ENCODE measurements at regions not wholly inside any gene's neighbourhood (a gene's known extent, or its start where the extent isn't known, plus 50 kb on each side); places are given as distances from the start of the nearest gene placed in this dataset.

DNA sequence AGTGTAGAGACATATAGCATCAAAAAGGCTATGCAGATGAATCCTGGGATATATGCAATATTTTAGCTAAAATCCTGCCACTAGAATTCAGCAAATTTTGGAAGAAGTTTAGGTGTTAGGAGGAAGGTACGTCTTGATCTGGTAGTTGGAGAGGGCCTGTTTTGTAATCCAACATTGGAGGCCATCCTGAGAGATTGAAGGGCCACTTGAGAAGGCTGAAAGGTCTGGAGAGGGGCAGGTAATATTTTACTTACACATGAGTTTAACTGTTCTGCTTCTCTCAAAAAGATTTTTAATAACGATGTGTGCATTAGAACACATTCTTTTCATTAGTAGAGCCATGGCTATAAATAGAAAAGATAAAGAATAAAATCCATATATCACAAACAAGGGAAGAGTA, 422.1 kb downstream of the RAB38 start:
- Mint-ChIP-seq H3K27me3 (ENCODE audit: insufficient read depth, low read depth, poor library complexity) (no peaks in the 10 kb centered on the region), H3K36me3 (ENCODE audit: low read depth) (no peaks in the 10 kb centered on the region), H3K27ac (no peak overlapping the region), H3K4me3 (no peak overlapping the region), H3K4me1 (no peaks in the 10 kb centered on the region), H3K9me3 (no peaks in the 10 kb centered on the region)
- H3K4me1 ChIP-seq (ENCODE audit: insufficient read depth), result no peaks in the 10 kb centered on the region
- no peak overlapping the region for H3K27ac ChIP-seq (ENCODE audit: low read depth)
- H3K9me2 ChIP-seq (ENCODE audit: insufficient read depth), result no peaks in the 10 kb centered on the region
- no peaks in the 10 kb centered on the region for H4K20me1 ChIP-seq (replicated peaks; ENCODE audit: insufficient read depth)
- TF ChIP-seq CREB1 (CRISPR knock-in tag; IDR thresholded peaks at IDR 0.05; ENCODE audit: low read depth), result no peak
- no peak for TF ChIP-seq JUNB (IDR thresholded peaks at IDR 0.05; ENCODE audit: unreplicated experiment)
- TF ChIP-seq EZH2 (IDR thresholded peaks at IDR 0.05; ENCODE audit: low read depth, unreplicated experiment), result no peak
- TF ChIP-seq POLR2AphosphoS5 (IDR thresholded peaks at IDR 0.05; ENCODE audit: low read depth), result no peak
- no peak for TF ChIP-seq NANOG (IDR thresholded peaks at IDR 0.05; ENCODE audit: borderline replicate concordance)
- TF ChIP-seq, protein P1, sequence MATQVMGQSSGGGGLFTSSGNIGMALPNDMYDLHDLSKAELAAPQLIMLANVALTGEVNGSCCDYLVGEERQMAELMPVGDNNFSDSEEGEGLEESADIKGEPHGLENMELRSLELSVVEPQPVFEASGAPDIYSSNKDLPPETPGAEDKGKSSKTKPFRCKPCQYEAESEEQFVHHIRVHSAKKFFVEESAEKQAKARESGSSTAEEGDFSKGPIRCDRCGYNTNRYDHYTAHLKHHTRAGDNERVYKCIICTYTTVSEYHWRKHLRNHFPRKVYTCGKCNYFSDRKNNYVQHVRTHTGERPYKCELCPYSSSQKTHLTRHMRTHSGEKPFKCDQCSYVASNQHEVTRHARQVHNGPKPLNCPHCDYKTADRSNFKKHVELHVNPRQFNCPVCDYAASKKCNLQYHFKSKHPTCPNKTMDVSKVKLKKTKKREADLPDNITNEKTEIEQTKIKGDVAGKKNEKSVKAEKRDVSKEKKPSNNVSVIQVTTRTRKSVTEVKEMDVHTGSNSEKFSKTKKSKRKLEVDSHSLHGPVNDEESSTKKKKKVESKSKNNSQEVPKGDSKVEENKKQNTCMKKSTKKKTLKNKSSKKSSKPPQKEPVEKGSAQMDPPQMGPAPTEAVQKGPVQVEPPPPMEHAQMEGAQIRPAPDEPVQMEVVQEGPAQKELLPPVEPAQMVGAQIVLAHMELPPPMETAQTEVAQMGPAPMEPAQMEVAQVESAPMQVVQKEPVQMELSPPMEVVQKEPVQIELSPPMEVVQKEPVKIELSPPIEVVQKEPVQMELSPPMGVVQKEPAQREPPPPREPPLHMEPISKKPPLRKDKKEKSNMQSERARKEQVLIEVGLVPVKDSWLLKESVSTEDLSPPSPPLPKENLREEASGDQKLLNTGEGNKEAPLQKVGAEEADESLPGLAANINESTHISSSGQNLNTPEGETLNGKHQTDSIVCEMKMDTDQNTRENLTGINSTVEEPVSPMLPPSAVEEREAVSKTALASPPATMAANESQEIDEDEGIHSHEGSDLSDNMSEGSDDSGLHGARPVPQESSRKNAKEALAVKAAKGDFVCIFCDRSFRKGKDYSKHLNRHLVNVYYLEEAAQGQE (IDR thresholded peaks at IDR 0.05; ENCODE audit: unreplicated experiment), result no peak
- TF ChIP-seq, protein P2, sequence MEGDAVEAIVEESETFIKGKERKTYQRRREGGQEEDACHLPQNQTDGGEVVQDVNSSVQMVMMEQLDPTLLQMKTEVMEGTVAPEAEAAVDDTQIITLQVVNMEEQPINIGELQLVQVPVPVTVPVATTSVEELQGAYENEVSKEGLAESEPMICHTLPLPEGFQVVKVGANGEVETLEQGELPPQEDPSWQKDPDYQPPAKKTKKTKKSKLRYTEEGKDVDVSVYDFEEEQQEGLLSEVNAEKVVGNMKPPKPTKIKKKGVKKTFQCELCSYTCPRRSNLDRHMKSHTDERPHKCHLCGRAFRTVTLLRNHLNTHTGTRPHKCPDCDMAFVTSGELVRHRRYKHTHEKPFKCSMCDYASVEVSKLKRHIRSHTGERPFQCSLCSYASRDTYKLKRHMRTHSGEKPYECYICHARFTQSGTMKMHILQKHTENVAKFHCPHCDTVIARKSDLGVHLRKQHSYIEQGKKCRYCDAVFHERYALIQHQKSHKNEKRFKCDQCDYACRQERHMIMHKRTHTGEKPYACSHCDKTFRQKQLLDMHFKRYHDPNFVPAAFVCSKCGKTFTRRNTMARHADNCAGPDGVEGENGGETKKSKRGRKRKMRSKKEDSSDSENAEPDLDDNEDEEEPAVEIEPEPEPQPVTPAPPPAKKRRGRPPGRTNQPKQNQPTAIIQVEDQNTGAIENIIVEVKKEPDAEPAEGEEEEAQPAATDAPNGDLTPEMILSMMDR (conservative IDR thresholded peaks at IDR 0.05; ENCODE audit: low read depth in 2 of 2), result no peak
- TF ChIP-seq ZNF331 (CRISPR knock-in tag; IDR thresholded peaks at IDR 0.05; ENCODE audit: low read depth), result no peak
- no peak for TF ChIP-seq EZH2phosphoT487 (IDR thresholded peaks at IDR 0.05; ENCODE audit: unreplicated experiment)
- TF ChIP-seq, protein P3, sequence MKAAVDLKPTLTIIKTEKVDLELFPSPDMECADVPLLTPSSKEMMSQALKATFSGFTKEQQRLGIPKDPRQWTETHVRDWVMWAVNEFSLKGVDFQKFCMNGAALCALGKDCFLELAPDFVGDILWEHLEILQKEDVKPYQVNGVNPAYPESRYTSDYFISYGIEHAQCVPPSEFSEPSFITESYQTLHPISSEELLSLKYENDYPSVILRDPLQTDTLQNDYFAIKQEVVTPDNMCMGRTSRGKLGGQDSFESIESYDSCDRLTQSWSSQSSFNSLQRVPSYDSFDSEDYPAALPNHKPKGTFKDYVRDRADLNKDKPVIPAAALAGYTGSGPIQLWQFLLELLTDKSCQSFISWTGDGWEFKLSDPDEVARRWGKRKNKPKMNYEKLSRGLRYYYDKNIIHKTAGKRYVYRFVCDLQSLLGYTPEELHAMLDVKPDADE (IDR thresholded peaks at IDR 0.05), result no peak
- no peak for TF ChIP-seq ZNF114 (CRISPR knock-in tag; IDR thresholded peaks at IDR 0.05)
- TF ChIP-seq, protein P4, sequence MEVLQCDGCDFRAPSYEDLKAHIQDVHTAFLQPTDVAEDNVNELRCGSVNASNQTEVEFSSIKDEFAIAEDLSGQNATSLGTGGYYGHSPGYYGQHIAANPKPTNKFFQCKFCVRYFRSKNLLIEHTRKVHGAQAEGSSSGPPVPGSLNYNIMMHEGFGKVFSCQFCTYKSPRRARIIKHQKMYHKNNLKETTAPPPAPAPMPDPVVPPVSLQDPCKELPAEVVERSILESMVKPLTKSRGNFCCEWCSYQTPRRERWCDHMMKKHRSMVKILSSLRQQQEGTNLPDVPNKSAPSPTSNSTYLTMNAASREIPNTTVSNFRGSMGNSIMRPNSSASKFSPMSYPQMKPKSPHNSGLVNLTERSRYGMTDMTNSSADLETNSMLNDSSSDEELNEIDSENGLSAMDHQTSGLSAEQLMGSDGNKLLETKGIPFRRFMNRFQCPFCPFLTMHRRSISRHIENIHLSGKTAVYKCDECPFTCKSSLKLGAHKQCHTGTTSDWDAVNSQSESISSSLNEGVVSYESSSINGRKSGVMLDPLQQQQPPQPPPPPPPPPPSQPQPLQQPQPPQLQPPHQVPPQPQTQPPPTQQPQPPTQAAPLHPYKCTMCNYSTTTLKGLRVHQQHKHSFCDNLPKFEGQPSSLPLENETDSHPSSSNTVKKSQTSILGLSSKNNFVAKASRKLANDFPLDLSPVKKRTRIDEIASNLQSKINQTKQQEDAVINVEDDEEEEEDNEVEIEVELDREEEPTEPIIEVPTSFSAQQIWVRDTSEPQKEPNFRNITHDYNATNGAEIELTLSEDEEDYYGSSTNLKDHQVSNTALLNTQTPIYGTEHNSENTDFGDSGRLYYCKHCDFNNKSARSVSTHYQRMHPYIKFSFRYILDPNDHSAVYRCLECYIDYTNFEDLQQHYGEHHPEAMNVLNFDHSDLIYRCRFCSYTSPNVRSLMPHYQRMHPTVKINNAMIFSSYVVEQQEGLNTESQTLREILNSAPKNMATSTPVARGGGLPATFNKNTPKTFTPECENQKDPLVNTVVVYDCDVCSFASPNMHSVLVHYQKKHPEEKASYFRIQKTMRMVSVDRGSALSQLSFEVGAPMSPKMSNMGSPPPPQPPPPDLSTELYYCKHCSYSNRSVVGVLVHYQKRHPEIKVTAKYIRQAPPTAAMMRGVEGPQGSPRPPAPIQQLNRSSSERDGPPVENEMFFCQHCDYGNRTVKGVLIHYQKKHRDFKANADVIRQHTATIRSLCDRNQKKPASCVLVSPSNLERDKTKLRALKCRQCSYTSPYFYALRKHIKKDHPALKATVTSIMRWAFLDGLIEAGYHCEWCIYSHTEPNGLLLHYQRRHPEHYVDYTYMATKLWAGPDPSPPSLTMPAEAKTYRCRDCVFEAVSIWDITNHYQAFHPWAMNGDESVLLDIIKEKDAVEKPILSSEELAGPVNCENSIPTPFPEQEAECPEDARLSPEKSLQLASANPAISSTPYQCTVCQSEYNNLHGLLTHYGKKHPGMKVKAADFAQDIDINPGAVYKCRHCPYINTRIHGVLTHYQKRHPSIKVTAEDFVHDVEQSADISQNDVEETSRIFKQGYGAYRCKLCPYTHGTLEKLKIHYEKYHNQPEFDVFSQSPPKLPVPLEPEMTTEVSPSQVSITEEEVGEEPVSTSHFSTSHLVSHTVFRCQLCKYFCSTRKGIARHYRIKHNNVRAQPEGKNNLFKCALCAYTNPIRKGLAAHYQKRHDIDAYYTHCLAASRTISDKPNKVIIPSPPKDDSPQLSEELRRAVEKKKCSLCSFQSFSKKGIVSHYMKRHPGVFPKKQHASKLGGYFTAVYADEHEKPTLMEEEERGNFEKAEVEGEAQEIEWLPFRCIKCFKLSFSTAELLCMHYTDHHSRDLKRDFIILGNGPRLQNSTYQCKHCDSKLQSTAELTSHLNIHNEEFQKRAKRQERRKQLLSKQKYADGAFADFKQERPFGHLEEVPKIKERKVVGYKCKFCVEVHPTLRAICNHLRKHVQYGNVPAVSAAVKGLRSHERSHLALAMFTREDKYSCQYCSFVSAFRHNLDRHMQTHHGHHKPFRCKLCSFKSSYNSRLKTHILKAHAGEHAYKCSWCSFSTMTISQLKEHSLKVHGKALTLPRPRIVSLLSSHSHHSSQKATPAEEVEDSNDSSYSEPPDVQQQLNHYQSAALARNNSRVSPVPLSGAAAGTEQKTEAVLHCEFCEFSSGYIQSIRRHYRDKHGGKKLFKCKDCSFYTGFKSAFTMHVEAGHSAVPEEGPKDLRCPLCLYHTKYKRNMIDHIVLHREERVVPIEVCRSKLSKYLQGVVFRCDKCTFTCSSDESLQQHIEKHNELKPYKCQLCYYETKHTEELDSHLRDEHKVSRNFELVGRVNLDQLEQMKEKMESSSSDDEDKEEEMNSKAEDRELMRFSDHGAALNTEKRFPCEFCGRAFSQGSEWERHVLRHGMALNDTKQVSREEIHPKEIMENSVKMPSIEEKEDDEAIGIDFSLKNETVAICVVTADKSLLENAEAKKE (CRISPR knock-in tag; IDR thresholded peaks at IDR 0.05), result no peak
- no peak for TF ChIP-seq STAT1 (IDR thresholded peaks at IDR 0.05; ENCODE audit: unreplicated experiment)
- DNase-seq (ENCODE audit: low spot score) (no peak), ATAC-seq (no peak)
- H3F3A ChIP-seq (replicated peaks; ENCODE audit: low read depth), result no peaks in the 10 kb centered on the region
- no peak overlapping the region for H2AFZ ChIP-seq
- H3K4me3 ChIP-seq, result no peak overlapping the region
- H3K4me2 ChIP-seq, result no peak overlapping the region
- no peaks in the 10 kb centered on the region for H3K79me2 ChIP-seq (replicated peaks; ENCODE audit: insufficient read depth)
- no peaks in the 10 kb centered on the region for H3K36me3 ChIP-seq (ENCODE audit: insufficient read depth)
- no peaks in the 10 kb centered on the region for H3K27me3 ChIP-seq (ENCODE audit: insufficient read depth)

Measured in GM23338 (cell line).